ENCODE measurements at regions not wholly inside any gene's neighbourhood (a gene's known extent, or its start where the extent isn't known, plus 50 kb on each side); places are given as distances from the start of the nearest gene placed in this dataset.
"Not testable (repeated sequence)": the region's sequence is repeated elsewhere in the genome, so short reads cannot be mapped to it uniquely, and the experiment has no call there.

DNA sequence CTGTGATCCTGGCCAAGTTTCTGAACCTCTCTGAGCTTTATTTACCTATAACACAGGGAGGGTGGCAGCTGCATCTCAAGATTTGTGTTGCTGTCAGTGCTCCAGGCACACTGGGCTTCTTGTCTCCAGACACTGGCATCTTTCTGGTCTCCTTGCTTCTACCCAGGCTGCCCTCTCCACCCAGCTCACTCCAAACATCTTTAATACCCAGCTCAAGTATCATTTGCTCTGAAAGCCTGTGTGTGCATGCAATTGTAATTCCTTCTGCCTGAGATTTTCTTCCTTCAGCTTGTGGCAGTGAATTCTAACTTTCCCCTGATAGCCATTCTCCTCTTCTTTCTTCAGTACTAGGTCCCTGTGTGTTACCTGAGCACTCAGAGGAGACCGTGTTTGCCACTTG lies 50.7 kb upstream of the USP7 start:
- DNase-seq = no peak

- DNase-seq = no peak
Measured at GRCh38 chr16:9015489-9015888, 51.8 kb upstream of the USP7 start.

GRCh38 chr16:9016005-9016404 lies 52.3 kb upstream of the USP7 start:
- not testable (repeated sequence) for DNase-seq

GRCh38 chr16:9016824-9017223 lies 53.1 kb upstream of the USP7 start:
- peak in 10 of 14 donors; percentile 1 to 46 (median 10) for DNase-seq

DNA sequence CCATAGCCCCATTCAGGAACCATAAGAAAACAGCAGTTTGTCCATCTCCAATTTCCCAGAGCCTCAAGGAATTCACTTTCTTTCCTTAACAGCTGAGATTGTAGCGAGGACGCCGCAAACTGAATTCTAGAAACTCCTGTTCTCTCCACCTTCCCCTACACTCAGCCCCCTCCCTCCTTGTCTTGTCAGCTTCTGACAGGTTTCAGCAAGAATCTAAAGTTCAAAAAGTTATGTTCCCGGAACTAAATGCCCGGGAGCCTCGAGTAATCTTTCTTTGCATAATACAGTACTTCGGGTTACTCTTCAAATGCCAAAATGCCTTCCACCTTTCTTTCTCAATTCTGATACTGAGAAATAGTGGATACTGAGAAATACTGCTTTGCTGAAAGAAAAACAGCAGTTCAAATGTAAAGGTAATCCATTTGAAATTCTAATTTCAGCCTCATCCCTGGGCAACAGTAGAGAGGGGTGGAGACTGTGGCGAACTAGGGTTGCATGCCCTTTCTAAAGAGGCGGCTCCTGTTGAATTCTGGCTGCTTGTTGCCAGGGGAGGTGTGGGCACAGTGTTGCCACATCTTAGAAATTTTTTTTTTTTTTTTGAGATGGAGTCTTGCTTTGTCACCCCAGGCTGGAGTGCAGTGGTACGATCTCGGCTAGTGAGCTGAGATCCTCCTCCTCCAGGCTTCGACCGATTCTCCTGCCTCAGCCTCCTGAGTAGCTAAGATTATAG lies 63.5 kb upstream of the USP7 start:
- no peak for DNase-seq

- not testable (repeated sequence) for DNase-seq
Measured at GRCh38 chr16:9028491-9028890, 63.0 kb upstream of the HAPSTR1 start.

DNA sequence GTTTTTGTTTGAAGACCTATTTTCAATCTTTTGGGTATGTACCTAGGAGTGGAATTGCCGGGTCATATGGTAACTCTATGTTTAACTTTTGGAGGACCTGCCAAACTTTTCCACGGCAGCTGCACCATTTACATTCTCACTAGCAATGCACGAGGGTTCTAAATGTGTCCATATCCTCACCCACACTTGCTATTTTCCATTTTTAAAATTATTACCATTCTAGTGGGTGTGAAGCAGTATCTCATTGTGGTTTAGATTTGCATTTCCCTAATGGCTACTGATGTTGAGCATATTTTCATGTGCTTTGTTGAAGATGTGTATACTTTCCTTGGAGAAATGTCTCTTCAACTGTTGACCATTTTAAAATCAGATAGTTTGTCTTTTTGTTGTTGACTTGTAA lies 60.3 kb upstream of the HAPSTR1 start:
- DNase-seq = no peak

- peak in 1 of 14 donors; percentile 0 for DNase-seq
Measured at GRCh38 chr16:9033125-9033830, 58.2 kb upstream of the HAPSTR1 start.

DNA sequence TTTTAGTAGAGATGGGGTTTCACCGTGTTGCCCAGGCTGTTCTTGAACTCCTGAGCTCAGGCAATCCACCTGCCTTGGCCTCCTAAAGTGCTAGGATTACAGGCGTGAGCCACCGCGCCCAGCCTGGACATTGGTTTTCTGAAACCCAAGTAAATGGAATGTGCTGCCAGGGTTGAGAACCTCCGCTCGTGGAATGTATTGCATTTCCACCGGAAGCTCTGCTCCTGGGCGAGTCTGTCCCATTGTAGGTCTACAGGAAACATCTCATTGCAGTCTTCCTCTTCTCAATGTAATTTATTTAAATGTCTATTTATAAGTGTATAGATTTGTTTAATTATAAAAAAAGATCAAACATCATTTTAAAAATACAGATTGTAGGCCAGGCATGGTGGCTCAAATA lies 57.4 kb upstream of the HAPSTR1 start:
- no peak for DNase-seq

GRCh38 chr16:9035996-9036395 lies 55.4 kb upstream of the HAPSTR1 start:
- DNase-seq = no peak

DNA sequence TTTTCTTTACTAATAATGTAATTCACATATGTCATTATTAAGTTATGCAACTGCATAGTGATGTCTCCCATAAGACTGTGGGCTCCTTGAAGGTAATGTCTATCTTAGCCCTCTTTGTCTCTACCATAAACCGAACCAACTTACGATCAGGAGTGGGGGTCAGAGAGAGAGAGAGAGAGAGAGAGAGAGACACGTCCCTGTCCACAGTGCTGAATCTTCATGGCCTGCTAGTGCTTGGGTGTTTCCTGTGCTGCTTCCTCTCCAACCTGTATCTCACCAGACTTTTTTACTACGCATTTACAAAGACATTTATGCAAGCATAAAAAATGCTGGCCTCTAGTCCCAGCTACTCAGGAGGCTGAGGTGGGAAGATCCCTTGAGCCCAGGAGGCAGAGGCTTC lies 52.2 kb upstream of the HAPSTR1 start:
- no peak for DNase-seq

DNA sequence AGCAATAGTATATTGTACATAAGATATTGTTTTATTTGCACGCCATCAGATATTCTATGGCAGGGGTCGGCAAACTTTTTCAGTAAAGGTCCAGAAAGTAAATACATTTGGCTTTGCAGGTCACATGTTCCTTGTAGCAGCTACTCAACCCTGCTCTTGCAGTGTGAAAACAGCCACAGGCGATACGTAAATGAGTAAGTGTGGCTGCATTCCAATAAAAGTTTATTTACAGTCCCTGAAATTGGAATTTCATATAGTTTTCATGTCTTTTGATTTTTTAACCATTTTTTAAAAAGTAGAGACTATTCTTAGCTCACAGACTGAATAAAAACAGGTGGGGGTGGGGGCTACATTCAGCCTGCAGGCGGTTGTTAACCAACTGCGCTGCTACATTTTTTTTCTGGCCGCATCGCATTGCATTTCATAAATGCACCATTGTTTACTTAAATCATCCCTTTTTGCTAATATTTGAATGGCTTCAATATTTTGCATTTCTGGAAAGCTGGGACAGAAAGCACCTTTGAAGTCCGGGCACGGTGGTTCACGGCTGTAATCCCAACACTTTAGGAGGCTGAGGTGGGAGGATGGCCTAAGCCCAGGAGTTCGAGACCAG lies 50.5 kb upstream of the HAPSTR1 start:
- no peak for DNase-seq

Measured in C1 segment of cervical spinal cord (tissue), 14 donors.